ENCODE measurements at regions not wholly inside any gene's neighbourhood (a gene's known extent, or its start where the extent isn't known, plus 50 kb on each side); places are given as distances from the start of the nearest gene placed in this dataset.

DNA sequence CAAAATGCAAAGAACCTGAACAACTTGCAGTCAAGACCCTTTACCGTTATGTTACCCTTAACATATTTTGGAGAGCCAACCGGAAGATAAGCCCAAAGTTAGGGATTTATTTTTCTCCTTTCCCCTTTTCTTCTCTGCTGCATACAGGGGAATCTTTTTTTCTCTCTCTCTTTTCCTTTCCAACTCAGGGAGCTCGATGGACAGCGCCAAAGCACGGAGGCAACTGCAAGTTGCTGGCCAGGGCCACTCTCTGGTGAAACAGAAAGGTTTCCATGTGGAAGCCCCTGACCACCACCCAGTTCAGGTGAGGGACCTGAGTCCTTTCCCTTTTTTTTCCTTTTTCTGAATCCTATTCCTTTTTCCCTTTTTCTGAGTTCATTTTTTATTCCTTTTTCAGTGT is 98.8 kb upstream of the COX10 start:
- no peak for TF ChIP-seq EP300 (conservative IDR thresholded peaks at IDR 0.05; ENCODE audit: poor library complexity, severe bottlenecking)
- TF ChIP-seq EZH2 (IDR thresholded peaks at IDR 0.05; ENCODE audit: borderline replicate concordance, insufficient read depth, low read length, poor library complexity, severe bottlenecking) = no peak
- TF ChIP-seq, protein P1, sequence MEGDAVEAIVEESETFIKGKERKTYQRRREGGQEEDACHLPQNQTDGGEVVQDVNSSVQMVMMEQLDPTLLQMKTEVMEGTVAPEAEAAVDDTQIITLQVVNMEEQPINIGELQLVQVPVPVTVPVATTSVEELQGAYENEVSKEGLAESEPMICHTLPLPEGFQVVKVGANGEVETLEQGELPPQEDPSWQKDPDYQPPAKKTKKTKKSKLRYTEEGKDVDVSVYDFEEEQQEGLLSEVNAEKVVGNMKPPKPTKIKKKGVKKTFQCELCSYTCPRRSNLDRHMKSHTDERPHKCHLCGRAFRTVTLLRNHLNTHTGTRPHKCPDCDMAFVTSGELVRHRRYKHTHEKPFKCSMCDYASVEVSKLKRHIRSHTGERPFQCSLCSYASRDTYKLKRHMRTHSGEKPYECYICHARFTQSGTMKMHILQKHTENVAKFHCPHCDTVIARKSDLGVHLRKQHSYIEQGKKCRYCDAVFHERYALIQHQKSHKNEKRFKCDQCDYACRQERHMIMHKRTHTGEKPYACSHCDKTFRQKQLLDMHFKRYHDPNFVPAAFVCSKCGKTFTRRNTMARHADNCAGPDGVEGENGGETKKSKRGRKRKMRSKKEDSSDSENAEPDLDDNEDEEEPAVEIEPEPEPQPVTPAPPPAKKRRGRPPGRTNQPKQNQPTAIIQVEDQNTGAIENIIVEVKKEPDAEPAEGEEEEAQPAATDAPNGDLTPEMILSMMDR (IDR thresholded peaks at IDR 0.05; ENCODE audit: poor library complexity, severe bottlenecking) = no peak
- no peak for TF ChIP-seq RAD21 (conservative IDR thresholded peaks at IDR 0.05)
- no peak for TF ChIP-seq MXI1 (conservative IDR thresholded peaks at IDR 0.05; ENCODE audit: poor library complexity, severe bottlenecking)
- TF ChIP-seq SMC3 (conservative IDR thresholded peaks at IDR 0.05; ENCODE audit: poor library complexity) = no peak
- TF ChIP-seq, protein P2, sequence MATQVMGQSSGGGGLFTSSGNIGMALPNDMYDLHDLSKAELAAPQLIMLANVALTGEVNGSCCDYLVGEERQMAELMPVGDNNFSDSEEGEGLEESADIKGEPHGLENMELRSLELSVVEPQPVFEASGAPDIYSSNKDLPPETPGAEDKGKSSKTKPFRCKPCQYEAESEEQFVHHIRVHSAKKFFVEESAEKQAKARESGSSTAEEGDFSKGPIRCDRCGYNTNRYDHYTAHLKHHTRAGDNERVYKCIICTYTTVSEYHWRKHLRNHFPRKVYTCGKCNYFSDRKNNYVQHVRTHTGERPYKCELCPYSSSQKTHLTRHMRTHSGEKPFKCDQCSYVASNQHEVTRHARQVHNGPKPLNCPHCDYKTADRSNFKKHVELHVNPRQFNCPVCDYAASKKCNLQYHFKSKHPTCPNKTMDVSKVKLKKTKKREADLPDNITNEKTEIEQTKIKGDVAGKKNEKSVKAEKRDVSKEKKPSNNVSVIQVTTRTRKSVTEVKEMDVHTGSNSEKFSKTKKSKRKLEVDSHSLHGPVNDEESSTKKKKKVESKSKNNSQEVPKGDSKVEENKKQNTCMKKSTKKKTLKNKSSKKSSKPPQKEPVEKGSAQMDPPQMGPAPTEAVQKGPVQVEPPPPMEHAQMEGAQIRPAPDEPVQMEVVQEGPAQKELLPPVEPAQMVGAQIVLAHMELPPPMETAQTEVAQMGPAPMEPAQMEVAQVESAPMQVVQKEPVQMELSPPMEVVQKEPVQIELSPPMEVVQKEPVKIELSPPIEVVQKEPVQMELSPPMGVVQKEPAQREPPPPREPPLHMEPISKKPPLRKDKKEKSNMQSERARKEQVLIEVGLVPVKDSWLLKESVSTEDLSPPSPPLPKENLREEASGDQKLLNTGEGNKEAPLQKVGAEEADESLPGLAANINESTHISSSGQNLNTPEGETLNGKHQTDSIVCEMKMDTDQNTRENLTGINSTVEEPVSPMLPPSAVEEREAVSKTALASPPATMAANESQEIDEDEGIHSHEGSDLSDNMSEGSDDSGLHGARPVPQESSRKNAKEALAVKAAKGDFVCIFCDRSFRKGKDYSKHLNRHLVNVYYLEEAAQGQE (IDR thresholded peaks at IDR 0.05; ENCODE audit: borderline replicate concordance) = no peak
- no peak for TF ChIP-seq POLR2AphosphoS5 (IDR thresholded peaks at IDR 0.05)
- no peak for TF ChIP-seq TAF1 (IDR thresholded peaks at IDR 0.05; ENCODE audit: low read depth)
- no peak overlapping the region for H2AFZ ChIP-seq (ENCODE audit: low read depth, low read length)

DNA sequence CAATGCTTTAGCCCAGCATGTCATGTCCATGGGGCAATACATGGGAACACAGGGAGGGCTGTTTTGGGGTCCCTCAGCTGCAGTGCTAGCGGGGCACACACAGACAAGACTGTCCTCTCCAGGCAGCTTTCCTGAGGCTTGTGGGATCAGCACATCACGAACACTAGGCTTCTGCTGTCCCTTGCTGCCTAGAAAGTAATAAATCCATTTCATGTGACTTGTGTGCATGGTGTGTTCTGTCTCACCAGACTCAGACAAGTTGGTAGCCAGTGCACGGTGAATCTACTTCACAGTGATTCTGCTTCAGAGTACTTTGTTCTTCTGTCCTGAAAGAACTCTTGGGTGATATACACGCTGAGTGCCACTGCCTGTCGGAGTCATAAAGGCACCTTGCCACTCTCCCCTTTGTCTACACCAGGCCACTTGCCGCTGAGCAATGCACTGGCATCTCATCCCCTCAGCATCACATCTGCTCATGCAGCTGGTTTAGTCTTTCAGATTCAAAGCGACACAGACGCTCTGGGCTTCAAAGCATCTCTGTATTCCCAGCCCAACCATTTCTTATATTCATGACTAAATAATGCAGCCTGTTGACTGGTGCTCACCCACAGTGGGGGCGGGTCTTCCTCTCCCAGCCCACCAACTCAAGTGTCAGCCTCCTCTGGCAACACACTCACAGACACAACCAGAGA is 95.2 kb upstream of the COX10 start:
- Histone ChIP-seq H2AFZ (ENCODE audit: low read depth, low read length) (no peak overlapping the region), H3F3A (ENCODE audit: insufficient read depth, low read length, poor library complexity, severe bottlenecking) (no peaks in the 10 kb centered on the region), H3K4me2 (ENCODE audit: low read length) (no peak overlapping the region), H3K27ac (ENCODE audit: low read length) (no peak overlapping the region), H3K36me3 (ENCODE audit: insufficient read depth, low read length) (no peaks in the 10 kb centered on the region), H3K79me2 (replicated peaks; ENCODE audit: insufficient read depth, low read length) (no peaks in the 10 kb centered on the region), H3K9me3 (ENCODE audit: low read length) (no peaks in the 10 kb centered on the region), H3K27me3 (ENCODE audit: insufficient read depth, low read depth, low read length) (no peaks in the 10 kb centered on the region), H3K9me2 (ENCODE audit: insufficient read depth, low read length) (no peaks in the 10 kb centered on the region), H4K20me1 (ENCODE audit: insufficient read depth) (no peaks in the 10 kb centered on the region), H3K4me3 (ENCODE audit: low read length) (no peak overlapping the region), H3K9ac (ENCODE audit: low read length) (no peak overlapping the region)
- no peak for TF ChIP-seq TAF1 (IDR thresholded peaks at IDR 0.05; ENCODE audit: low read depth)
- no peak for TF ChIP-seq SMC3 (conservative IDR thresholded peaks at IDR 0.05; ENCODE audit: poor library complexity)
- TF ChIP-seq, protein P2 (IDR thresholded peaks at IDR 0.05; ENCODE audit: borderline replicate concordance) = no peak
- TF ChIP-seq POLR2AphosphoS5 (IDR thresholded peaks at IDR 0.05) = no peak
- TF ChIP-seq MXI1 (conservative IDR thresholded peaks at IDR 0.05; ENCODE audit: poor library complexity, severe bottlenecking) = no peak
- no peak for TF ChIP-seq EP300 (conservative IDR thresholded peaks at IDR 0.05; ENCODE audit: poor library complexity, severe bottlenecking)
- no peak for TF ChIP-seq EZH2 (IDR thresholded peaks at IDR 0.05; ENCODE audit: borderline replicate concordance, insufficient read depth, low read length, poor library complexity, severe bottlenecking)
- TF ChIP-seq, protein P1 (IDR thresholded peaks at IDR 0.05; ENCODE audit: poor library complexity, severe bottlenecking) = no peak
- TF ChIP-seq RAD21 (conservative IDR thresholded peaks at IDR 0.05) = no peak

More for the DNA sequence above, 98.8 kb upstream of the COX10 start:
- Histone ChIP-seq H3F3A (ENCODE audit: insufficient read depth, low read length, poor library complexity, severe bottlenecking) (no peaks in the 10 kb centered on the region), H4K20me1 (ENCODE audit: insufficient read depth) (no peaks in the 10 kb centered on the region), H3K36me3 (ENCODE audit: insufficient read depth, low read length) (no peaks in the 10 kb centered on the region), H3K4me3 (ENCODE audit: low read length) (no peak overlapping the region), H3K79me2 (replicated peaks; ENCODE audit: insufficient read depth, low read length) (no peaks in the 10 kb centered on the region), H3K4me2 (ENCODE audit: low read length) (no peak overlapping the region), H3K9me2 (ENCODE audit: insufficient read depth, low read length) (no peaks in the 10 kb centered on the region), H3K27ac (ENCODE audit: low read length) (no peak overlapping the region), H3K9me3 (ENCODE audit: low read length) (no peaks in the 10 kb centered on the region), H3K27me3 (ENCODE audit: insufficient read depth, low read depth, low read length) (no peaks in the 10 kb centered on the region), H3K9ac (ENCODE audit: low read length) (no peak overlapping the region)
